GM12872 (cell line): ENCODE measurements at regions not wholly inside any gene's neighbourhood (a gene's known extent, or its start where the extent isn't known, plus 50 kb on each side); places are given as distances from the start of the nearest gene placed in this dataset.

Experiments used
- TF ChIP-seq, protein P1 (sequence below): IDR thresholded peaks from 3 replicates; pipeline ENCODE4 v1.5.1; 2011; ENCODE audit warnings: low read depth, mild to moderate bottlenecking, low read length, moderate library complexity; ENCODE audit not compliant: insufficient read depth

DNA sequence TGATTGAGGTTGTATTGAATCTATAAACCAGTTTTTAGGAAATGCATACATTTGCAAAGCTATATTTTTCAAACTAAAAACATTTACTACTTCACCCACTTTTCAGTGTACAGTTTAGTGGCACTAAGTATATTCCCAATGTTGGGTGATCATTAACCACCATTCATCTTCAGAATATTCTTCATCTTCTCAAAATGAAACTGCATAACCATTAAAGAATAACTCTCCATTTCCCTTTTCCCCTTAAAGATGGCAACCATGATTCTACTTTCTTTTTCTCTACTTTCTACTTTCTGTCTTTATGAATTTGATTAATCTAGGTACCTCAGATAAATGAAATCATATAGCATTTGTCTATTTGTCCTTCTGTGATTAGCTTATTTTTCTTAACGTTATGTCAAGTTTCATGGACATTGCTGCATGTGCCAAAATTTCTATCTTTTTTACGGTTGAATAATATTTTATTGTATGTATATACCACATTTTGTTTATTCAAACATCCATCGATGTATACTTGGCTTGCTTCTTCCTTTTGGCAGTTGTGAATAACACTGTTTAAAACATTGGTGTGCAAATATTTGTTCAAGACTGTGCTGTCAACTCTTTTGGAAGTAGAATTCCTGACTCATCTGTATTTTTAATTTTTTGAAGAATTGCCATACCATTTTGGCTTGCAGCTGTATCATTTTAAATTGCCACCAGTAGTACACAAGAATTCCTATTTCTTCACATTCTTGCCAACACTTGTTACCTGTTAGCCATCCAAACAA is 104.9 kb downstream of the RPRM start:
- TF ChIP-seq, protein P1, sequence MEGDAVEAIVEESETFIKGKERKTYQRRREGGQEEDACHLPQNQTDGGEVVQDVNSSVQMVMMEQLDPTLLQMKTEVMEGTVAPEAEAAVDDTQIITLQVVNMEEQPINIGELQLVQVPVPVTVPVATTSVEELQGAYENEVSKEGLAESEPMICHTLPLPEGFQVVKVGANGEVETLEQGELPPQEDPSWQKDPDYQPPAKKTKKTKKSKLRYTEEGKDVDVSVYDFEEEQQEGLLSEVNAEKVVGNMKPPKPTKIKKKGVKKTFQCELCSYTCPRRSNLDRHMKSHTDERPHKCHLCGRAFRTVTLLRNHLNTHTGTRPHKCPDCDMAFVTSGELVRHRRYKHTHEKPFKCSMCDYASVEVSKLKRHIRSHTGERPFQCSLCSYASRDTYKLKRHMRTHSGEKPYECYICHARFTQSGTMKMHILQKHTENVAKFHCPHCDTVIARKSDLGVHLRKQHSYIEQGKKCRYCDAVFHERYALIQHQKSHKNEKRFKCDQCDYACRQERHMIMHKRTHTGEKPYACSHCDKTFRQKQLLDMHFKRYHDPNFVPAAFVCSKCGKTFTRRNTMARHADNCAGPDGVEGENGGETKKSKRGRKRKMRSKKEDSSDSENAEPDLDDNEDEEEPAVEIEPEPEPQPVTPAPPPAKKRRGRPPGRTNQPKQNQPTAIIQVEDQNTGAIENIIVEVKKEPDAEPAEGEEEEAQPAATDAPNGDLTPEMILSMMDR = no peak

DNA sequence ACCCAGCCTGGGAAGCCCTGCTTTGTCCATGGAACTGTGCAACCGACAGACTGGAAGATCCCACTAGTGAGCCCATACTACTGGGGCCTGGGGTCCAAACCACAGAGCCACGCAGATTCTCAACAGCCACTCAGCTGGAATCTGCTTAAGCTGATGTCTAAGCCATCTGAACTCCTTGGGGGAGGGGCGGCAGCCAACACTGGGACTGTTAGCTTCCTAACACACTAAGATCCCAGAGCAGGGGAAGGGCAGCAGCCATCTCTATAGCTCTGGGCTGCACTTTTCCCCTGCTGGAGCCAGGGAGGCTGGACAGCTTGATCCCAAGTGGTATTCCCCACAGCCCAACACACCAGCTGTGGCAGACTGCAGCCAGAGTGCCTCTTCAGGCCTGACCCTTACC is 118.3 kb downstream of the RPRM start:
- TF ChIP-seq, protein P1 = no peak

DNA sequence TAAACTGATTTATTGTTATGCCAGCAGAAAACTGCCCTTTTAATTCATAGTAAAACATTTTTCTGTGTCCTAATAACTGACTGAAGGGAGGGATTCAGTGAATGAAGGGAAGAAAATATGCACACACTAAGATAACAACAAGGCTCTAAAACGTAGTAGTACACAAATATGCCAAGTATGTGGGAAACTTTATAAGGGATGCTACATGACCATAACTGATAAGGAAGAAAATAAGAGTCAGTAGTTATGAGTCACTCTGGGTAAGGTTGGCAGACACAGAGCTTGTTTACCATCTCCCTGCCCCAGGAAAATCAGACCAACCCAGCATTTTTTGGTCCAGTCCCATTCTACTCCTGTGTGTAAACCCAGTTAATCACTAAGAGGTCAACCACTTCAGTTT is 124.2 kb downstream of the RPRM start:
- TF ChIP-seq, protein P1 = no peak

DNA sequence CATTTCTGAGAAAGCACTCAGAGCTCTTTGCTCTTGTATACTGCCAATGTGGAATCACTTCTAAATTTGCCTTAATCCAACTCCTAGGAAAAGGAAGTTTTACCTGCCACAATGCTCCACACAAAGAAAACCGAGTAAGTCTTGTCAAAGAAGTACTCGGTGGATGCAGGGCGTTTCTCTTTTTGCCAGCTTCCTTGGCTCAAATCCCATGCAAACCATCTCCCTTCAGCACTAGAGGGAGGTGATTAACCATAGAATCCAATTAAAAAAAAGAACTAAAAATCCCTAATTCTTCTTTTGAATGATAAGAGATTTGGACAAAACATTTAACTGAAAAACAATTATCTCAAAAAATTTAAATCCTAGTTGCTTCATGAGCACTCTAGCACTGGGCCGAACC is 129.0 kb downstream of the RPRM start:
- TF ChIP-seq, protein P1 = no peak

DNA sequence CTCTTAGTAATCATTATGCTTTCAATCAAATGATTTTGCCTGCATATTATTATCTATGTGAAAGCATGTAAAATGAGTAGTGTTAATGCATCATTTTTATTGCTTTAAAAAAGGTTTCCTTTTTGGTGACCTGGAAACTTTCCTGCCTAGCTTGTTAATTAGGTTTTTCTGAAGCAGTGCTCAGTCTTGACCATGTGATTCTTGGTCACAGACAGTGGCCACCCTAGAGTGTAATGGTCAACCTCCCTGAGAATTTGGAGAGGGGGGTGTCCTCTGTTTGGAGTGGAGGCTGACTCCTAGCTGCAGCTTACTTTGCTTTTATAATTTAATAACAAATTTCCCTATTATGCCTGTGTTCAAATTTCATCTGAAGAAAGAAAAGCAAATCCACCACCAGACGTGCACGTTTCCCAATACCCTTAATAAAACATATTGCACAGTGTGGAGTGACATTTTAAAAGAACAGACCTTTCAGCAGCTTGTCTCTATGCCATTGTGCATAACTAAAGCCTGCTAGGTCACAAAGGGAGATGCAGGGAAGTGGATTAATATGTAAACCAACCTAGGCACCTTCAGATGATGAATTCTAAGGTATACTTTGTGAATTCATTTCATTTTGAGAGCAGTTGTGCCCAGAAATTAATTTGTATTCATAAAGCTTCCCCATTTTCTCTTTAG is 130.6 kb downstream of the RPRM start:
- TF ChIP-seq, protein P1 = no peak

DNA sequence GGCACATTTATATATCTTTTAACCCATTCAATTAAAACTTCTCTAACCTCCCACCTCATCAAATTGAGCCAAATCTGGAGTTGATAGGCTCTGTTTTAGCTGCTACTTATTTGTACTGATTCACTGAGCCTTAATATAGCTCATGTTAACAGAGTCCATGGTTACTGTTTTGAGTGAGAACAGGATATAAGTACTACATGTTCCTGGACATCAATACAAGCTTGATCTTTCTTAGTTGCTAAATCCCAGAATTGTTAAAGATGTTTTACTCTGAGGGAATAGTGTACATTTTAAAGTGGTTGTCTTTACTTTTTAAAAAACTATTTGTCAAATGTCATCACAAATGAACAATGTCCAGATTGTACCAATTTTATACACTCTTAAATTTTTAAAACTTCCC is 157.7 kb downstream of the RPRM start:
- TF ChIP-seq, protein P1 = no peak

DNA sequence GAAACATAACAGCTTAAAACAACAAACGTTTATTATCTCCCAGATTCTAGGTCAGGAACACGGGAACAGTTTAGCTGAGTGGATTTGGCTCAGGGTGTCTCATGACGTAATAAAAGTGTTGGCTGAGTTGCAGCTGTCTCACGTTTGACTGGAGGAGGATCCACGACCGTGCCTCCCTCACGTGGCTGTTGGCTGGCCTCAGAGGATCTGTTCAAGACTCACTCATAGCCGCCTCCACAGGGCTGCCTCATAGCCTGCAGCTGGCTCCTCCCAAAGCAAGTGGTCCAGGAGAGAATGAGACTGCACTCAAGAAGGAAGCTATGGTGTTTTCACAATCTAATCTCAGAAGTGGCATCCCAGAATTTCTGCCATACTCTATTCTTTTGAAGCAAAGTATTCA is 167.1 kb downstream of the RPRM start:
- TF ChIP-seq, protein P1 = no peak
